HCT116 (cell line): ENCODE measurements at regions not wholly inside any gene's neighbourhood (a gene's known extent, or its start where the extent isn't known, plus 50 kb on each side); places are given as distances from the start of the nearest gene placed in this dataset.
A peak's percentile ranks its signal among the peaks of the same experiment; 100 is the strongest.

Source experiments
- ATAC-seq: fragments of 200-7000 bp; cut with Tn5 transposase; 2 replicates; pipeline ENCODE4 v1.9.1; 2020; ENCODE audit warnings: mild to moderate bottlenecking, moderate library complexity
- BruUV-seq: library from RNA; stranded (reverse); fragments of 400-500 nt; replicated peaks from 2 replicates; lab custom pipeline; 2021; lab: Mats Ljungman, UMichigan
- CTCF ChIA-PET: fragments of 300-600 bp; sonication (Branson Sonifier 250); formaldehyde crosslinking; loops from one replicate; lab custom pipeline; 2021; ENCODE audit warnings: antibody characterized with exemption; lab: Charles Lee
- POLR2A ChIA-PET: fragments of 300-600, 350-600 bp; sonication (Branson Sonifier 250); formaldehyde crosslinking; loops from one replicate; lab custom pipeline; 2021; ENCODE audit warnings: antibody characterized with exemption; lab: Charles Lee
- RAD21 ChIA-PET, 2 experiments: fragments of 300-600 bp; sonication (Branson Sonifier 250); formaldehyde crosslinking; loops; one replicate each; lab custom pipeline; 2023; ENCODE audit warnings: low total read pairs in 2 of 2; ENCODE audit not compliant: uncharacterized antibody in 2 of 2, unreplicated experiment in 2 of 2, low non-redundant PET in 1 of 2; lab: Charles Lee
- DNase-seq: peaks from one replicate; pipeline ENCODE4 v3.0.0-alpha.2; 2010; ENCODE audit warnings: low read depth, low spot score
- H2AFZ ChIP-seq: fragments of 200-600 bp; shearing (Covaris generic), sonication (generic); 2 replicates; pipeline ENCODE4 v1.6.1; 2017; ENCODE audit warnings: low read depth, mixed run types, mixed read lengths, antibody characterized with exemption, low read length; ENCODE audit not compliant: poor library complexity, severe bottlenecking
- H3K27ac ChIP-seq: 2 replicates; pipeline ENCODE4 v1.5.1; 2012; ENCODE audit warnings: low read depth, low read length
- H3K27me3 ChIP-seq: fragments of 200-600 bp; sonication (generic); 2 replicates; pipeline ENCODE4 v1.6.1; 2016; ENCODE audit warnings: mixed run types, low read length, mixed read lengths; ENCODE audit not compliant: insufficient read depth
- H3K36me3 ChIP-seq, 2 experiments: fragments of 200-500 bp in 1 of 2; fragments of 200-600 bp in 1 of 2; sonication (Bioruptor generic) in 1 of 2; sonication (generic) in 1 of 2; 2 replicates each; pipeline versions ENCODE4 v1.5.1 to v1.6.1; 2014 to 2016; ENCODE audit warnings: low read length in 2 of 2, inconsistent platforms in 1 of 2, mixed read lengths in 1 of 2, mixed run types in 1 of 2; ENCODE audit not compliant: insufficient read depth in 2 of 2, control insufficient read depth in 1 of 2
- H3K4me1 ChIP-seq, 2 experiments: fragments of 200-600 bp in 1 of 2; sonication (generic) in 1 of 2; 2 replicates each; pipeline versions ENCODE4 v1.5.1 to v1.6.1; 2012 to 2017; ENCODE audit warnings: low read length in 2 of 2, inconsistent platforms in 1 of 2, mild to moderate bottlenecking in 1 of 2, mixed read lengths in 1 of 2, mixed run types in 1 of 2, moderate library complexity in 1 of 2; ENCODE audit not compliant: insufficient read depth in 2 of 2, control insufficient read depth in 1 of 2
- H3K4me2 ChIP-seq: fragments of 200-600 bp; sonication (generic); 2 replicates; pipeline ENCODE4 v1.6.1; 2017; ENCODE audit warnings: mixed run types, low read length, mixed read lengths
- H3K4me3 ChIP-seq, 2 experiments: fragments of 200-600 bp in 1 of 2; sonication (generic) in 1 of 2; replicated peaks in 1 of 2; 2 replicates each; pipeline ENCODE4 v1.5.1; 2011 to 2016; ENCODE audit warnings: low read length in 2 of 2, control low read depth in 1 of 2, low read depth in 1 of 2, mild to moderate bottlenecking in 1 of 2, mixed read lengths in 1 of 2, mixed run types in 1 of 2
- H3K79me2 ChIP-seq: fragments of 200-600 bp; sonication (generic); 2 replicates; pipeline ENCODE4 v1.6.1; 2017; ENCODE audit warnings: mild to moderate bottlenecking, mixed run types, low read length, moderate library complexity, mixed read lengths; ENCODE audit not compliant: insufficient read depth
- H3K9ac ChIP-seq: fragments of 200-600 bp; sonication (generic); 2 replicates; pipeline ENCODE4 v1.6.1; 2016; ENCODE audit warnings: low read length, mixed read lengths
- H3K9me2 ChIP-seq: fragments of 200-600 bp; sonication (generic), shearing (Covaris generic); 2 replicates; pipeline ENCODE4 v1.6.1; 2017; ENCODE audit warnings: mixed run types, mild to moderate bottlenecking, moderate library complexity; ENCODE audit not compliant: insufficient read depth
- H3K9me3 ChIP-seq, 2 experiments: fragments of 200-500 bp in 1 of 2; fragments of 200-600 bp in 1 of 2; sonication (Bioruptor generic) in 1 of 2; sonication (generic) in 1 of 2; 2 replicates each; pipeline ENCODE4 v1.6.1; 2014 to 2017; ENCODE audit warnings: low read length in 2 of 2, mixed read lengths in 2 of 2, inconsistent platforms in 1 of 2, low read depth in 1 of 2, mild to moderate bottlenecking in 1 of 2, mixed run types in 1 of 2, moderate library complexity in 1 of 2; ENCODE audit not compliant: control insufficient read depth in 1 of 2, insufficient read depth in 1 of 2
- H4K20me1 ChIP-seq: fragments of 200-600 bp; sonication (generic), shearing (Covaris generic); 2 replicates; pipeline ENCODE4 v1.6.1; 2017; ENCODE audit warnings: mixed run types, mild to moderate bottlenecking, moderate library complexity; ENCODE audit not compliant: insufficient read depth
- CTCF ChIP-seq, 3 experiments: fragments of 200-600 bp in 1 of 3; sonication (generic) in 1 of 3; IDR thresholded peaks in 2 of 3; conservative IDR thresholded peaks in 1 of 3; 2 replicates each; pipeline ENCODE4 v1.5.1; 2012 to 2017; ENCODE audit warnings: low read depth in 2 of 3, low read length in 2 of 3, antibody characterized with exemption in 1 of 3, borderline replicate concordance in 1 of 3, control low read depth in 1 of 3, mild to moderate bottlenecking in 1 of 3, mixed read lengths in 1 of 3, mixed run types in 1 of 3, moderate library complexity in 1 of 3; ENCODE audit not compliant: insufficient read depth in 1 of 3
- EGR1 ChIP-seq: IDR thresholded peaks from 2 replicates; pipeline ENCODE4 v1.6.1; 2012; ENCODE audit warnings: low read depth
- FOSL1 ChIP-seq: IDR thresholded peaks from 2 replicates; pipeline ENCODE4 v1.6.1; 2012; ENCODE audit warnings: low read depth
- JUND ChIP-seq: IDR thresholded peaks from 2 replicates; pipeline ENCODE4 v1.6.1; 2012
- MAX ChIP-seq: IDR thresholded peaks from 2 replicates; pipeline ENCODE4 v1.6.1; 2012
- POLR2AphosphoS5 ChIP-seq: IDR thresholded peaks from 2 replicates; pipeline ENCODE4 v1.6.1; 2011; ENCODE audit warnings: mild to moderate bottlenecking, low read depth, low read length, moderate library complexity
- SIN3A ChIP-seq: IDR thresholded peaks from 2 replicates; pipeline ENCODE4 v1.6.1; 2012; ENCODE audit warnings: low read depth
- SRF ChIP-seq: IDR thresholded peaks from 2 replicates; pipeline ENCODE4 v1.6.1; 2012; ENCODE audit warnings: low read depth
- ZNF274 ChIP-seq: fragments of 200-500 bp; sonication (Bioruptor generic); IDR thresholded peaks from 2 replicates; pipeline ENCODE4 v1.6.1; 2014; ENCODE audit warnings: mild to moderate bottlenecking, low read depth, low read length, inconsistent platforms
- intact Hi-C: fragments of 100-400 bp; cut with micrococcal nuclease; formaldehyde crosslinking; loops from 2 replicates; pipeline ENCODE4 v1.10.0; 2022

GRCh38 chr4:157664726-157665125 is 444.2 kb downstream of the GRIA2 start:
- Histone ChIP-seq H3K9me2 (no peaks in the 10 kb centered on the region), H3K27ac (no peak overlapping the region), H3K79me2 (no peaks in the 10 kb centered on the region), H4K20me1 (no peaks in the 10 kb centered on the region), H3K4me3 (no peak overlapping the region), H3K4me2 (peak overlapping the region; percentile 20; the same call in 1 of the 2 replicates), H3K36me3 (no peaks in the 10 kb centered on the region), H3K9ac (no peak overlapping the region), H3K9me3 (no peaks in the 10 kb centered on the region), H3K27me3 (no peaks in the 10 kb centered on the region), H2AFZ (peak overlapping the region; percentile 91), H3K4me1 (peaks cover 0 to 11% of the 10 kb centered on the region in 2 experiments; a peak in 2 of 4 replicates)
- BruUV-seq, result no TSS peak
- peak; percentile 6 for DNase-seq
- ChIA-PET RAD21 (no interaction called here), CTCF (no interaction called here), POLR2A (no interaction called here)
- ATAC-seq, result peak; percentile 47; the same call in 1 of the 2 replicates
- no peak for TF ChIP-seq MAX
- peak; percentile 37; the same call in 1 of the 2 replicates for TF ChIP-seq FOSL1
- intact Hi-C loops, result no loop called here

DNA sequence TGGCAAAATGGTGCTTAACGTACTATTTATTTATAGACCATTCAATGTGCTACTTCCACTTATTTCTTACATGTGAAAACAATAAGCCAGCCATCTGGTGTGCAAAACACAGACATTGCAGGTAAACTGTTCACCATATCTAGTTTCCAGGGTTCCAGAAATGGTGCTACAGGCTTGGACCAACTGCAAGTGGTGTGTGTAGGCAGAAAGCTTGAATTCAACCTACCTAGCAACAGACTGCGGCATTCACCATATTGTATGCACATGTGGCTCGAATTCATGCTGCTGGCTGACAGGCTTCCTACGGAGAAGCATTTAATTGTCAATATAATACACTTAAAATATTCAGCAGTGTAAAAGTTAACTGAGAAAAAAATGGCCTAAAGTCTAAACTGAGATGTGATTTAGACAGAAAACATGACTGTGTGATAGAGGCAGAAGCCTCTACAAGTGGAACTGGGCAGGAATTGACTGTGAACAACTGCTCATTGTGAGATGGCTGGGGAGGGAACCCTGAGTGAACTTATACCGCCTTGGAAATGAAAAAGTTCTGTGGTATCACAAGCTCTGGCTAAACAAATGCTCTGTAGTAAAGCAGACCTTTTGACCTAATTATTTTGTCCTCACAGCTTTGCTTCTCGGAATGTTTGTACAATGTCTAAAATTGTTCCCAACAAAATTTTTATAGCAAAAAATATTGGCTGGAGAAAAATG is 434.7 kb downstream of the GRIA2 start:
- Histone ChIP-seq H3K9me3 (no peaks in the 10 kb centered on the region), H3K9ac (no peak overlapping the region), H3K27ac (no peak overlapping the region), H3K36me3 (no peaks in the 10 kb centered on the region), H3K27me3 (no peaks in the 10 kb centered on the region), H2AFZ (no peak overlapping the region), H3K4me1 (no peaks in the 10 kb centered on the region), H3K4me2 (no peak overlapping the region), H4K20me1 (no peaks in the 10 kb centered on the region), H3K9me2 (no peaks in the 10 kb centered on the region; the same call in 1 of the 2 replicates), H3K79me2 (no peaks in the 10 kb centered on the region), H3K4me3 (no peak overlapping the region)
- TF ChIP-seq ZNF274, result no peak
- TF ChIP-seq SIN3A, result no peak
- TF ChIP-seq SRF, result no peak
- TF ChIP-seq POLR2AphosphoS5, result no peak
- no peak for TF ChIP-seq EGR1
- no peak for TF ChIP-seq CTCF (IDR thresholded peaks at IDR 0.05 in 2 of 3, conservative IDR thresholded peaks at IDR 0.05 in 1 of 3; ENCODE audit: borderline replicate concordance in 1 of 3, insufficient read depth in 1 of 3, low read depth in 2 of 3, low read length in 2 of 3)
- no peak for TF ChIP-seq JUND
- CTCF ChIA-PET, result no interaction called here
- POLR2A ChIA-PET, result no interaction called here
- no TSS peak for BruUV-seq
- RAD21 ChIA-PET, result no interaction called here
- no peak for DNase-seq
- intact Hi-C loops, result no loop called here
- ATAC-seq, result no peak
